GM18909 (cell line): ENCODE measurements at regions not wholly inside any gene's neighbourhood (a gene's known extent, or its start where the extent isn't known, plus 50 kb on each side); places are given as distances from the start of the nearest gene placed in this dataset.

ENCODE experiments used
- ATAC-seq: cut with Tn5 transposase; IDR thresholded peaks from one replicate; pipeline ENCODE4 v1.9.1; 2021; ENCODE audit warnings: mild to moderate bottlenecking; ENCODE audit not compliant: unreplicated experiment, poor library complexity

GRCh38 chrX:39450234-39450977 lies 647.4 kb downstream of the BCOR start:
- ATAC-seq: no peak

- ATAC-seq: no peak
Measured at GRCh38 chrX:39451046-39451445, 646.7 kb downstream of the BCOR start.

GRCh38 chrX:39452401-39452800 lies 645.4 kb downstream of the BCOR start:
- no peak for ATAC-seq

GRCh38 chrX:39453889-39454621 lies 643.7 kb downstream of the BCOR start:
- ATAC-seq: no peak

- no peak for ATAC-seq
Measured at GRCh38 chrX:39456894-39457604, 640.7 kb downstream of the BCOR start.

- no peak for ATAC-seq
Measured at GRCh38 chrX:39458779-39459178, 639.0 kb downstream of the BCOR start.

GRCh38 chrX:39459204-39459603 lies 638.6 kb downstream of the BCOR start:
- no peak for ATAC-seq

- ATAC-seq: no peak
Measured at GRCh38 chrX:39459952-39460351, 637.8 kb downstream of the BCOR start.

- ATAC-seq: no peak
Measured at GRCh38 chrX:39460499-39460898, 637.3 kb downstream of the BCOR start.

- ATAC-seq: no peak
Measured at GRCh38 chrX:39462835-39463234, 634.9 kb downstream of the BCOR start.

- ATAC-seq: no peak
Measured at GRCh38 chrX:39464253-39464652, 633.5 kb downstream of the BCOR start.

GRCh38 chrX:39465467-39465866 lies 632.3 kb downstream of the BCOR start:
- ATAC-seq: no peak

GRCh38 chrX:39465906-39466305 lies 631.9 kb downstream of the BCOR start:
- ATAC-seq: no peak

GRCh38 chrX:39469126-39469525 lies 628.6 kb downstream of the BCOR start:
- ATAC-seq: no peak

GRCh38 chrX:39470588-39471407 lies 627.0 kb downstream of the BCOR start:
- no peak for ATAC-seq

- no peak for ATAC-seq
Measured at GRCh38 chrX:39472161-39472560, 625.6 kb downstream of the BCOR start.

GRCh38 chrX:39473812-39474211 lies 623.9 kb downstream of the BCOR start:
- no peak for ATAC-seq

GRCh38 chrX:39475372-39475771 lies 622.4 kb downstream of the BCOR start:
- no peak for ATAC-seq

GRCh38 chrX:39476604-39477021 lies 621.1 kb downstream of the BCOR start:
- no peak for ATAC-seq

- no peak for ATAC-seq
Measured at GRCh38 chrX:39477031-39477761, 620.6 kb downstream of the BCOR start.
